Tibial nerve (tissue), 4 donors: ENCODE measurements at regions not wholly inside any gene's neighbourhood (a gene's known extent, or its start where the extent isn't known, plus 50 kb on each side); places are given as distances from the start of the nearest gene placed in this dataset.
"Not testable (repeated sequence)": the region's sequence is repeated elsewhere in the genome, so short reads cannot be mapped to it uniquely, and the experiment has no call there.

Source experiments
- DNase-seq, 2 donors: peaks; one replicate each; pipeline ENCODE4 v3.0.0-alpha.2; 2019; ENCODE audit warnings: low spot score in 2 of 2
- H3K27ac ChIP-seq, 4 donors: fragments of 200-600 bp; sonication (generic) in 3 of 4; one replicate each; pipeline ENCODE4 v1.5.1; 2017 to 2019; ENCODE audit warnings: mild to moderate bottlenecking in 1 of 4
- H3K27me3 ChIP-seq, 2 donors: fragments of 200-600 bp; sonication (generic) in 1 of 2; one replicate each; pipeline versions ENCODE4 v1.5.1 to v1.6.0; 2017 to 2019
- H3K36me3 ChIP-seq, 3 donors: fragments of 200-600 bp; sonication (generic); one replicate each; pipeline ENCODE4 v1.5.1; 2018 to 2019
- H3K4me1 ChIP-seq, 4 donors: fragments of 200-600 bp; sonication (generic) in 3 of 4; one replicate each; pipeline ENCODE4 v1.5.1; 2017 to 2019
- H3K4me3 ChIP-seq, 4 donors: fragments of 200-600 bp; sonication (generic) in 3 of 4; one replicate each; pipeline ENCODE4 v1.5.1; 2017 to 2019; ENCODE audit warnings: mild to moderate bottlenecking in 1 of 4, moderate library complexity in 1 of 4
- H3K9me3 ChIP-seq, 4 donors: fragments of 200-600 bp; sonication (generic) in 3 of 4; one replicate each; pipeline ENCODE4 v1.5.1; 2017 to 2019
- CTCF ChIP-seq, 5 experiments: fragments of 200-600 bp in 3 of 5; fragments of 450-650 bp in 2 of 5; sonication (generic) in 3 of 5; IDR thresholded peaks; one replicate each; pipeline ENCODE4 v1.5.1; 2016 to 2019; ENCODE audit warnings: antibody characterized with exemption in 5 of 5, mild to moderate bottlenecking in 3 of 5, moderate library complexity in 2 of 5
- EP300 ChIP-seq, 2 donors: sonication (generic); formaldehyde crosslinking; IDR thresholded peaks; one replicate each; pipeline ENCODE4 v1.6.1; 2017; ENCODE audit warnings: antibody characterized with exemption in 2 of 2, mild to moderate bottlenecking in 1 of 2
- POLR2A ChIP-seq, 2 donors: fragments of 450-650 bp; IDR thresholded peaks; one replicate each; pipeline ENCODE4 v1.6.1; 2017; ENCODE audit warnings: antibody characterized with exemption in 2 of 2, mild to moderate bottlenecking in 2 of 2, moderate library complexity in 2 of 2
- WGBS, 2 donors: methylation state at CpG; one replicate each; pipeline ENCODE4 v1.1.5; 2018; 5-methylcytosine and 5-hydroxymethylcytosine counted together

- 65 to 69% methylated on average over 3 of the region's 3 CpGs for WGBS, 2 donors
- Histone ChIP-seq H3K4me1 (no peaks in the 10 kb centered on the region), H3K27ac (no peak overlapping the region), H3K27me3 (no peaks in the 10 kb centered on the region), H3K36me3 (no peaks in the 10 kb centered on the region), H3K9me3 (no peaks in the 10 kb centered on the region), H3K4me3 (no peak overlapping the region)
- no peak for DNase-seq
- no peak for TF ChIP-seq CTCF (IDR thresholded peaks at IDR 0.05)
- no peak for TF ChIP-seq EP300 (IDR thresholded peaks at IDR 0.05)
- no peak for TF ChIP-seq POLR2A (IDR thresholded peaks at IDR 0.05)
These were observed 1347.6 kb downstream of the CDH11 start for GRCh38 chr16:63774302-63774701.

- no peaks in the 10 kb centered on the region for H3K36me3 ChIP-seq
- TF ChIP-seq EP300 (IDR thresholded peaks at IDR 0.05) (no peak), POLR2A (IDR thresholded peaks at IDR 0.05) (no peak)
- WGBS, 2 donors, result 43 to 56% methylated on average over 2 of the region's 2 CpGs
- H3K4me3 ChIP-seq, result no peak overlapping the region
- H3K4me1 ChIP-seq, result no peaks in the 10 kb centered on the region
- H3K27ac ChIP-seq, result no peak overlapping the region
- H3K9me3 ChIP-seq, result no peaks in the 10 kb centered on the region
- no peaks in the 10 kb centered on the region for H3K27me3 ChIP-seq
- DNase-seq, result no peak
These were observed 1352.7 kb downstream of the CDH11 start for GRCh38 chr16:63769211-63769610.

GRCh38 chr16:63760246-63760645 lies 1361.6 kb downstream of the CDH11 start:
- 90 to 91% methylated on average over 11 of the region's 11 CpGs for WGBS, 2 donors
- H3K4me3 ChIP-seq, H3K36me3 ChIP-seq, H3K4me1 ChIP-seq, H3K9me3 ChIP-seq, H3K27ac ChIP-seq, H3K27me3 ChIP-seq, DNase-seq: not testable (repeated sequence)

GRCh38 chr16:63752347-63752746 lies 1369.5 kb downstream of the CDH11 start:
- no peaks in the 10 kb centered on the region for H3K36me3 ChIP-seq

GRCh38 chr16:63749276-63749675 lies 1372.6 kb downstream of the CDH11 start:
- H3K4me1 ChIP-seq, result no peaks in the 10 kb centered on the region
- TF ChIP-seq CTCF (IDR thresholded peaks at IDR 0.05), result no peak
- TF ChIP-seq EP300 (IDR thresholded peaks at IDR 0.05), result no peak
- no peak for TF ChIP-seq POLR2A (IDR thresholded peaks at IDR 0.05)
- DNase-seq, result no peak
- H3K36me3 ChIP-seq, result no peaks in the 10 kb centered on the region
- no peak overlapping the region for H3K4me3 ChIP-seq
- no peak overlapping the region for H3K27ac ChIP-seq
- H3K27me3 ChIP-seq, result no peaks in the 10 kb centered on the region
- no peaks in the 10 kb centered on the region for H3K9me3 ChIP-seq

More at GRCh38 chr16:63752347-63752746, 1369.5 kb downstream of the CDH11 start:
- no peaks in the 10 kb centered on the region for H3K9me3 ChIP-seq
- H3K4me3 ChIP-seq, result no peak overlapping the region
- no peak for DNase-seq
- no peaks in the 10 kb centered on the region for H3K4me1 ChIP-seq
- no peaks in the 10 kb centered on the region for H3K27me3 ChIP-seq
- no peak overlapping the region for H3K27ac ChIP-seq
- TF ChIP-seq CTCF (IDR thresholded peaks at IDR 0.05), result no peak
- TF ChIP-seq POLR2A (IDR thresholded peaks at IDR 0.05), result no peak
- TF ChIP-seq EP300 (IDR thresholded peaks at IDR 0.05), result no peak

GRCh38 chr16:63745456-63745855 lies 1376.4 kb downstream of the CDH11 start:
- H3K4me1 ChIP-seq, result no peaks in the 10 kb centered on the region
- H3K27ac ChIP-seq, result no peak overlapping the region
- H3K9me3 ChIP-seq, result no peaks in the 10 kb centered on the region
- no peak for TF ChIP-seq EP300 (IDR thresholded peaks at IDR 0.05)
- no peak for TF ChIP-seq CTCF (IDR thresholded peaks at IDR 0.05)
- TF ChIP-seq POLR2A (IDR thresholded peaks at IDR 0.05), result no peak
- H3K36me3 ChIP-seq, result no peaks in the 10 kb centered on the region
- DNase-seq, result no peak
- no peaks in the 10 kb centered on the region for H3K27me3 ChIP-seq
- no peak overlapping the region for H3K4me3 ChIP-seq
- WGBS, 2 donors, result 80 to 85% methylated on average over 4 of the region's 4 CpGs
